Mesendoderm (in vitro differentiated cells): ENCODE measurements at regions not wholly inside any gene's neighbourhood (a gene's known extent, or its start where the extent isn't known, plus 50 kb on each side); places are given as distances from the start of the nearest gene placed in this dataset.

ENCODE experiments used
- DNase-seq: peaks from one replicate; pipeline ENCODE4 v3.0.0; 2013
- H2AK5ac ChIP-seq: 2 replicates; pipeline ENCODE4 v1.6.1; 2013; ENCODE audit warnings: low read length, inconsistent platforms
- H2BK120ac ChIP-seq: 2 replicates; pipeline ENCODE4 v1.6.1; 2013; ENCODE audit warnings: low read depth, mild to moderate bottlenecking, low read length, moderate library complexity, mixed read lengths
- H2BK15ac ChIP-seq: replicated peaks from 2 replicates; pipeline ENCODE4 v1.6.1; 2013; ENCODE audit warnings: low read depth, mild to moderate bottlenecking, moderate library complexity
- H2BK5ac ChIP-seq: 2 replicates; pipeline ENCODE4 v1.6.1; 2013; ENCODE audit warnings: low read length, inconsistent platforms
- H3K18ac ChIP-seq: 2 replicates; pipeline ENCODE4 v1.6.1; 2013; ENCODE audit warnings: mild to moderate bottlenecking, low read length, mixed read lengths
- H3K23ac ChIP-seq: one replicate; pipeline ENCODE4 v1.6.1; 2013; ENCODE audit warnings: low read length
- H3K27ac ChIP-seq: 2 replicates; pipeline ENCODE4 v1.5.1; 2013; ENCODE audit warnings: low read depth, mild to moderate bottlenecking, inconsistent platforms, low read length, moderate library complexity
- H3K27me3 ChIP-seq: 2 replicates; pipeline ENCODE4 v1.6.1; 2013; ENCODE audit warnings: low read length, control low read depth, mild to moderate bottlenecking, inconsistent platforms; ENCODE audit not compliant: insufficient read depth, poor library complexity
- H3K36me3 ChIP-seq: 2 replicates; pipeline ENCODE4 v1.6.1; 2013; ENCODE audit warnings: low read length, inconsistent platforms; ENCODE audit not compliant: control insufficient read depth, insufficient read depth
- H3K4ac ChIP-seq: one replicate; pipeline ENCODE4 v1.6.1; 2013; ENCODE audit warnings: low read depth, mild to moderate bottlenecking, low read length, moderate library complexity
- H3K4me1 ChIP-seq: 2 replicates; pipeline ENCODE4 v1.6.1; 2013; ENCODE audit warnings: low read depth, low read length, inconsistent platforms; ENCODE audit not compliant: control insufficient read depth
- H3K4me2 ChIP-seq: 2 replicates; pipeline ENCODE4 v1.6.1; 2013; ENCODE audit warnings: low read length
- H3K4me3 ChIP-seq: 2 replicates; pipeline ENCODE4 v1.5.1; 2013; ENCODE audit warnings: mild to moderate bottlenecking, low read length
- H3K56ac ChIP-seq: one replicate; pipeline ENCODE4 v1.6.1; 2013; ENCODE audit warnings: low read length
- H3K79me1 ChIP-seq: 2 replicates; pipeline ENCODE4 v1.6.1; 2013; ENCODE audit warnings: low read length, inconsistent platforms
- H3K79me2 ChIP-seq: 2 replicates; pipeline ENCODE4 v1.6.1; 2013; ENCODE audit warnings: mild to moderate bottlenecking, low read length; ENCODE audit not compliant: control insufficient read depth, insufficient read depth
- H3K9ac ChIP-seq: 2 replicates; pipeline ENCODE4 v1.6.1; 2013; ENCODE audit warnings: low read length, inconsistent platforms
- H4K5ac ChIP-seq: one replicate; pipeline ENCODE4 v1.6.1; 2013; ENCODE audit warnings: low read length
- H4K8ac ChIP-seq: one replicate; pipeline ENCODE4 v1.6.1; 2013; ENCODE audit warnings: low read depth, mild to moderate bottlenecking, control low read depth, low read length, moderate library complexity
- WGBS: extraction: QIAGEN DNeasy Blood & Tissue Kit; methylation state at CpG from one replicate; pipeline ENCODE4 v1.1.7; 2013; ENCODE audit warnings: low lambda C conversion rate, missing lambda C conversion rate; ENCODE audit not compliant: insufficient coverage; ENCODE audit errors: extremely low coverage; 5-methylcytosine and 5-hydroxymethylcytosine counted together

DNA sequence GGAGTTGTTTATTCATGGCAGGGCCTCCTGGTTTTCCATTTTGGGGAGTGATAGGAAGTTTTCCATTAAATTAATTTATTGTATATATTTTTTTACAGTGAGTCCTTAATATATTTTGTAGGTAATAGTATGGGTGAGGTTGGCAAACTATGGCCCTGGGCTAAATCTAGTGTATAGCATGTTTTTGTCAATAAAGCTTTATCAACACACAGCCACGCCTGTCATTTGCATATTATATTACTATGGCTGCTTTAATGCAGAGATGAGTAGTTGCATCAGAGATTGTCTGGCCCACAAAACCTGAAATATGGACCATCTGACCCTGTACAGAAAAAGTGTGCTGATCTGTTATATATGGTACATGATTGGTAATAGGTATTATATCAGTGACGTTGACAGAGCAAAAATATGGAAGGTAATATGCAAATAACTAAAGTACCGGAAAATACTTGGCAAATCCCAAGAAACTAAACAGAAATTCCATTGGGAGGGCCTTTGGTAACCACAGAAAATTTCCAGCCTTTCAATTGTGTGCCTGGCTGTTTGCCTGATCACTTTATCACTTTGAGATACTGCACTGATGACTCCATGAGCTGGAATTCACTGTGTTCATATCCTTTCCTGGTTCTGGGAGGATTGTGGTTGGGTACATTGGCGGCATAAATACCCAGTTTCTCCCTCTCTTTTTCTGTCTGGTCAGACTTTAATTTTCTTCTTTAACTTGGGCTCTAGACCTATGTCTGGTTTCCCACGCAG is 61.7 kb upstream of the RFLNA start:
- H3K79me1 ChIP-seq: no peaks in the 10 kb centered on the region
- no CpG with 5 or more reads among the region's 5 CpGs for WGBS
- H3K4me2 ChIP-seq: no peak overlapping the region
- no peak overlapping the region for H3K4me3 ChIP-seq
- no peaks in the 10 kb centered on the region for H3K27me3 ChIP-seq
- no peaks in the 10 kb centered on the region for H3K79me2 ChIP-seq
- no peak overlapping the region for H3K4ac ChIP-seq
- H3K23ac ChIP-seq: no peak overlapping the region
- no peak overlapping the region for H3K27ac ChIP-seq
- H3K9ac ChIP-seq: no peak overlapping the region
- no peaks in the 10 kb centered on the region for H3K4me1 ChIP-seq
- H4K5ac ChIP-seq: no peak overlapping the region
- H2AK5ac ChIP-seq: no peak overlapping the region
- no peak overlapping the region for H3K18ac ChIP-seq
- H3K56ac ChIP-seq: no peak overlapping the region
- no peak overlapping the region for H2BK15ac ChIP-seq
- no peaks in the 10 kb centered on the region for H3K36me3 ChIP-seq
- no peak for DNase-seq
- no peak overlapping the region for H2BK120ac ChIP-seq
- H2BK5ac ChIP-seq: no peak overlapping the region
- no peak overlapping the region for H4K8ac ChIP-seq

DNA sequence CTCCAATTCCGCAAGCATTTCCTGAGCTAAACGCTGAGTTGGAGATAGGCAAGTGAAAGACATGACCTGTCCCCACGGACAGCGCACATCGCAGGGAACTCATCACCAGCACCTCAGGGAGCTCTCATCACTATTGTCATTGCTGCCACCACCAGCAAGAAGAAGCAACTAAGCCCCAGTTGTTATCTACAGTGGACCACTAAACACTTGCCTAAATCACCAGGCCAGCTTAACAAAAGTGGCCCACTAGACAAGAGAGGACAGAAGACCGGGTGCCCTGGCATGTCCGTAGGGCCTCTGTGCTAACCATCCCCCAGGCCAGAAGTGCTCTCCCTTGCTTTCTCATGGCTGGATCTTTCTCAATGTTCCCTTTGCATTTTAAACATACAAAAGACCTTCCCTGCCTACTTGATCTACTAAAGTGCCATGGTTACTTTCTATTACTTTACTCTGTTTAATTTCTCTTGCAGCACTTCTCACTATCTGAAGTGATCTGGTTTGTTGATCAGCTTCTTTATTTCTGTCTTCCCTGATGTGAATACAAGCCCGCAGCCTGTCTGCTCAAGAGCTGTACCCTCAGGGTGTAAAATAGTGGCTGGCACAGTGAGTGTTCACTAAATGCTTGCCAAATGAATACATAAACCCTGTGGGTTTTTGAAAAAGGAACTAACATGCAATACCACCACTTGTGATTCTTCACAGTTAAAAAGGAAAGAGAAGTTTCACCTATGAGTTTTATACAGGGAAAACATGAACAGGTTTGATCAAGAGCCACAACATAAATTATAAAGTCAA is 60.9 kb upstream of the RFLNA start:
- no peaks in the 10 kb centered on the region for H3K4me1 ChIP-seq
- H3K27me3 ChIP-seq: no peaks in the 10 kb centered on the region
- H3K4me2 ChIP-seq: no peak overlapping the region
- H2BK120ac ChIP-seq: no peak overlapping the region
- H3K4ac ChIP-seq: no peak overlapping the region
- no peak overlapping the region for H2BK15ac ChIP-seq
- H3K4me3 ChIP-seq: no peak overlapping the region
- no peaks in the 10 kb centered on the region for H3K36me3 ChIP-seq
- DNase-seq: no peak
- no peak overlapping the region for H3K27ac ChIP-seq
- no peak overlapping the region for H2BK5ac ChIP-seq
- H4K8ac ChIP-seq: no peak overlapping the region
- no peaks in the 10 kb centered on the region for H3K79me1 ChIP-seq
- no peak overlapping the region for H3K9ac ChIP-seq
- WGBS: no CpG with 5 or more reads among the region's 8 CpGs
- no peak overlapping the region for H4K5ac ChIP-seq
- H3K79me2 ChIP-seq: no peaks in the 10 kb centered on the region
- no peak overlapping the region for H2AK5ac ChIP-seq
- no peak overlapping the region for H3K18ac ChIP-seq
- no peak overlapping the region for H3K56ac ChIP-seq
- H3K23ac ChIP-seq: no peak overlapping the region

DNA sequence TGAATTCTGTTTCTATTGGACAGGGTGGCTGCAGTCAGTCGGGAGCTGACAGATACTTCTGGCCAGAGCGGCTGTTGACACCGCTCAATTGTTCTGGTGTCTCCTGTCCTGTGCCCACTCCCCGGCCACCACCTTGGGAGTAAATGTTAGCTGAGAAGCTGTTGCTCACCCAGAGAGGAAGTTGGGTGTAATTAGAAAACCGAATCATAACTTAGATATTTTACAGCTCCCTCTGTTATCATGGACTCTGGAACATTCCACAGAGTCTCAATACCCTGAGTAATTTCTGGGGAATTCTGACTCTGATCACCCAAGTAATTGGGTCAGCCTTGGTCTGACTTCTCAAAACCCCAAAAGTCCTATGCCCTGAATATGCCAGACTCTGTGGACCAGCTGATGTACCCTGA is 58.3 kb upstream of the RFLNA start:
- no peak overlapping the region for H2BK5ac ChIP-seq
- no peaks in the 10 kb centered on the region for H3K79me2 ChIP-seq
- no peak overlapping the region for H3K4me2 ChIP-seq
- no peaks in the 10 kb centered on the region for H3K79me1 ChIP-seq
- no peak overlapping the region for H3K18ac ChIP-seq
- H2BK15ac ChIP-seq: no peak overlapping the region
- no peak overlapping the region for H3K27ac ChIP-seq
- H3K4me1 ChIP-seq: no peaks in the 10 kb centered on the region
- no peaks in the 10 kb centered on the region for H3K27me3 ChIP-seq
- no peaks in the 10 kb centered on the region for H3K36me3 ChIP-seq
- no peak for DNase-seq
- no peak overlapping the region for H4K8ac ChIP-seq
- no peak overlapping the region for H3K4me3 ChIP-seq
- no peak overlapping the region for H3K9ac ChIP-seq
- H4K5ac ChIP-seq: no peak overlapping the region
- H3K56ac ChIP-seq: no peak overlapping the region
- no peak overlapping the region for H2BK120ac ChIP-seq
- H3K23ac ChIP-seq: no peak overlapping the region
- H2AK5ac ChIP-seq: no peak overlapping the region
- H3K4ac ChIP-seq: no peak overlapping the region
- no CpG with 5 or more reads among the region's 5 CpGs for WGBS

DNA sequence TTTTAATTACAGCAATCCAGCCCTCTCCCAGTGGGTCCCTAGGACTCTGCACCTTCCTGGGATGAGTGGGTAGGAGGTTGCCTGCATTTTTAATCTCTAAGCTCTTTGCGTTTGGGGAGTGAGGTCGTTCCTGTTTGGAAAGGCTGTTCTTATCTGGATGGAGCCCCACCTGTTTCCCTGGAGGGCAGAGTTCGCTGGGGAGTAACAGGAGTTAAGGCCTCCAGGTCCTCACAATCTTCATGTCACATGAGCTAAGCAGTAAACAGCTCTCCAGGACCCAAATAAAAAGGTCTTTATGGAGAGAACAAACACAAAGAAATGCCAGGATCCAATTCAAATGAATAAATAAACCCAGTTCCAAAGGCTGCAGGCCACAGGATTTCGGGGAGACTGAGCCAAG is 56.0 kb upstream of the RFLNA start:
- no peak overlapping the region for H3K9ac ChIP-seq
- no peak overlapping the region for H3K18ac ChIP-seq
- H3K23ac ChIP-seq: no peak overlapping the region
- no CpG with 5 or more reads among the region's 4 CpGs for WGBS
- no peak overlapping the region for H2AK5ac ChIP-seq
- no peaks in the 10 kb centered on the region for H3K27me3 ChIP-seq
- H3K79me2 ChIP-seq: no peaks in the 10 kb centered on the region
- DNase-seq: no peak
- no peak overlapping the region for H2BK5ac ChIP-seq
- H2BK120ac ChIP-seq: no peak overlapping the region
- H3K4me3 ChIP-seq: no peak overlapping the region
- H3K27ac ChIP-seq: no peak overlapping the region
- H3K36me3 ChIP-seq: no peaks in the 10 kb centered on the region
- no peak overlapping the region for H3K4me2 ChIP-seq
- H3K4me1 ChIP-seq: no peaks in the 10 kb centered on the region
- H3K56ac ChIP-seq: no peak overlapping the region
- no peak overlapping the region for H4K8ac ChIP-seq
- H4K5ac ChIP-seq: no peak overlapping the region
- no peaks in the 10 kb centered on the region for H3K79me1 ChIP-seq
- H2BK15ac ChIP-seq: no peak overlapping the region
- H3K4ac ChIP-seq: no peak overlapping the region

DNA sequence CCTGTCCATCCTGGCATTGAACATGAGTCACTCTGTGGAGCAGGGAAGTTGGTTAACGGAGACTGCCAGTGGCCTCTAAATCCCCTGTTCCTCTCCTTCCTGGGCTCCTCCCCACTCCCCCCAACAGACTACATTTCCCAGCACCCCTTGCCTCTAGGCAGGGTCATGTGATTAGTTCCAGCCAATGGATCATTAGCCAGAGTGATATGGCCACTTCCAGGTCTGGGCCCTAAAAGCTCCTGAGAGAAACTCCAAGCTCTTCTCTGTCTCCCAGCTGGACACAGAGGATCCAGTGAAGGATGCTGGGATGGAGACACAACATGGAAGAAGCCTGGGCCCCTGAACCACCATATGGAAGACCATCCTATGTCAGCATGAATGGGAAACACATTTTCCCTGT is 54.4 kb upstream of the RFLNA start:
- H3K4me3 ChIP-seq: no peak overlapping the region
- H2BK15ac ChIP-seq: no peak overlapping the region
- H3K23ac ChIP-seq: no peak overlapping the region
- H4K8ac ChIP-seq: no peak overlapping the region
- H2BK120ac ChIP-seq: no peak overlapping the region
- H3K4me2 ChIP-seq: no peak overlapping the region
- H3K9ac ChIP-seq: no peak overlapping the region
- H3K4me1 ChIP-seq: no peaks in the 10 kb centered on the region
- no peak overlapping the region for H3K4ac ChIP-seq
- no peaks in the 10 kb centered on the region for H3K79me2 ChIP-seq
- WGBS: no CpG with 5 or more reads among the region's 1 CpG
- no peaks in the 10 kb centered on the region for H3K36me3 ChIP-seq
- no peak overlapping the region for H3K27ac ChIP-seq
- no peak overlapping the region for H4K5ac ChIP-seq
- H2AK5ac ChIP-seq: no peak overlapping the region
- H3K79me1 ChIP-seq: no peaks in the 10 kb centered on the region
- H3K27me3 ChIP-seq: no peaks in the 10 kb centered on the region
- peak; percentile 82 for DNase-seq
- H3K56ac ChIP-seq: no peak overlapping the region
- no peak overlapping the region for H2BK5ac ChIP-seq
- no peak overlapping the region for H3K18ac ChIP-seq
